CD14-positive monocyte (primary cell): ENCODE measurements at regions not wholly inside any gene's neighbourhood (a gene's known extent, or its start where the extent isn't known, plus 50 kb on each side); places are given as distances from the start of the nearest gene placed in this dataset.

ENCODE experiments used
- DNase-seq, 3 donors: peaks; one replicate each; pipeline ENCODE4 v3.0.0-alpha.2; 2011 to 2022
- H2AFZ ChIP-seq: 2 replicates; pipeline ENCODE4 v1.6.0; 2012; ENCODE audit warnings: mild to moderate bottlenecking, low read depth, low read length, inconsistent platforms; ENCODE audit not compliant: insufficient read depth, poor library complexity, severe bottlenecking
- H3K27ac ChIP-seq, 2 donors: 1 replicate in 1 of 2; 2 replicates in 1 of 2; pipeline ENCODE4 v1.5.1; 2012 to 2013; ENCODE audit warnings: low read length in 2 of 2, control low read depth in 1 of 2, inconsistent platforms in 1 of 2, low read depth in 1 of 2, mild to moderate bottlenecking in 1 of 2
- H3K27me3 ChIP-seq, 2 donors: one replicate each; pipeline versions ENCODE4 v1.6.0 to v1.6.1; 2011 to 2013; ENCODE audit warnings: low read length in 2 of 2; ENCODE audit not compliant: control insufficient read depth in 2 of 2, insufficient read depth in 2 of 2
- H3K36me3 ChIP-seq, 2 donors: replicated peaks in 1 of 2; 1 replicate in 1 of 2; 2 replicates in 1 of 2; pipeline versions ENCODE4 v1.5.1 to v1.6.1; 2012 to 2013; ENCODE audit warnings: low read length in 2 of 2, control low read depth in 1 of 2, inconsistent platforms in 1 of 2, mild to moderate bottlenecking in 1 of 2; ENCODE audit not compliant: insufficient read depth in 2 of 2, control insufficient read depth in 1 of 2
- H3K4me1 ChIP-seq, 2 donors: 1 replicate in 1 of 2; 2 replicates in 1 of 2; pipeline versions ENCODE4 v1.5.1 to v1.6.1; 2012 to 2013; ENCODE audit warnings: low read length in 2 of 2, control low read depth in 1 of 2, inconsistent platforms in 1 of 2, mild to moderate bottlenecking in 1 of 2, moderate library complexity in 1 of 2; ENCODE audit not compliant: insufficient read depth in 2 of 2, control insufficient read depth in 1 of 2
- H3K4me2 ChIP-seq: replicated peaks from 2 replicates; pipeline ENCODE3; 2012; ENCODE audit warnings: low read length, moderate library complexity, mild to moderate bottlenecking; ENCODE audit not compliant: poor library complexity, severe bottlenecking; ENCODE audit errors: extremely low read depth
- H3K4me3 ChIP-seq, 3 experiments: fragments of 200-600 bp in 1 of 3; sonication (generic) in 1 of 3; replicated peaks in 1 of 3; 1 replicate in 2 of 3; 2 replicates in 1 of 3; pipeline ENCODE4 v1.5.1; 2011 to 2013; ENCODE audit warnings: low read length in 3 of 3, mild to moderate bottlenecking in 3 of 3, control low read depth in 2 of 3, low read depth in 2 of 3, inconsistent platforms in 1 of 3, moderate library complexity in 1 of 3
- H3K79me2 ChIP-seq: 2 replicates; pipeline ENCODE4 v1.6.0; 2012; ENCODE audit warnings: mild to moderate bottlenecking, control low read depth, inconsistent platforms, low read length, moderate library complexity; ENCODE audit not compliant: insufficient read depth
- H3K9ac ChIP-seq: 2 replicates; pipeline ENCODE4 v1.6.0; 2017; ENCODE audit warnings: low read length, mild to moderate bottlenecking; ENCODE audit not compliant: insufficient read depth, poor library complexity, severe bottlenecking
- H3K9me3 ChIP-seq, 2 donors: replicated peaks in 1 of 2; 1 replicate in 1 of 2; 2 replicates in 1 of 2; pipeline versions ENCODE4 v1.5.1 to v1.6.1; 2012 to 2013; ENCODE audit warnings: low read length in 2 of 2, control low read depth in 1 of 2; ENCODE audit not compliant: control insufficient read depth in 1 of 2, insufficient read depth in 1 of 2
- H4K20me1 ChIP-seq: 2 replicates; pipeline ENCODE4 v1.6.0; 2012; ENCODE audit warnings: mild to moderate bottlenecking, low read length, control low read depth, moderate library complexity; ENCODE audit not compliant: insufficient read depth
- H3K27ac Mint-ChIP-seq, 7 donors: one replicate each; pipeline ENCODE4 v1.8.0; 2020; ENCODE audit warnings: mild to moderate bottlenecking in 7 of 7, mixed read lengths in 7 of 7, moderate library complexity in 6 of 7, inconsistent platforms in 2 of 7
- H3K27me3 Mint-ChIP-seq, 3 donors: one replicate each; pipeline ENCODE4 v1.8.0; 2021 to 2022; ENCODE audit warnings: low read depth in 3 of 3, mild to moderate bottlenecking in 3 of 3, mixed read lengths in 3 of 3, moderate library complexity in 3 of 3, inconsistent platforms in 1 of 3
- H3K36me3 Mint-ChIP-seq, 2 donors: one replicate each; pipeline ENCODE4 v1.8.0; 2020; ENCODE audit warnings: mixed read lengths in 2 of 2, inconsistent platforms in 1 of 2, mild to moderate bottlenecking in 1 of 2
- H3K4me1 Mint-ChIP-seq: one replicate; pipeline ENCODE4 v1.8.0; 2020; ENCODE audit warnings: mild to moderate bottlenecking, mixed read lengths
- H3K4me3 Mint-ChIP-seq, 2 donors: one replicate each; pipeline ENCODE4 v1.8.0; 2020; ENCODE audit warnings: mild to moderate bottlenecking in 2 of 2, mixed read lengths in 2 of 2, moderate library complexity in 1 of 2
- H3K9me3 Mint-ChIP-seq, 7 donors: one replicate each; pipeline ENCODE4 v1.8.0; 2020 to 2022; ENCODE audit warnings: mixed read lengths in 7 of 7, mild to moderate bottlenecking in 6 of 7, moderate library complexity in 6 of 7, inconsistent platforms in 2 of 7
- CTCF ChIP-seq: fragments of 200-600 bp; IDR thresholded peaks from one replicate; pipeline ENCODE4 v1.8.0; 2022; ENCODE audit warnings: antibody characterized with exemption, mild to moderate bottlenecking
- WGBS: methylation state at CpG from one replicate; pipeline ENCODE4 v1.1.5; 2013; ENCODE audit warnings: missing lambda C conversion rate; ENCODE audit not compliant: insufficient coverage; 5-methylcytosine and 5-hydroxymethylcytosine counted together
- intact Hi-C, 2 donors: fragments of 100-400 bp; cut with micrococcal nuclease; formaldehyde crosslinking; loops; one replicate each; pipeline versions ENCODE4 v1.15.0 to v1.15.1; 2023

DNA sequence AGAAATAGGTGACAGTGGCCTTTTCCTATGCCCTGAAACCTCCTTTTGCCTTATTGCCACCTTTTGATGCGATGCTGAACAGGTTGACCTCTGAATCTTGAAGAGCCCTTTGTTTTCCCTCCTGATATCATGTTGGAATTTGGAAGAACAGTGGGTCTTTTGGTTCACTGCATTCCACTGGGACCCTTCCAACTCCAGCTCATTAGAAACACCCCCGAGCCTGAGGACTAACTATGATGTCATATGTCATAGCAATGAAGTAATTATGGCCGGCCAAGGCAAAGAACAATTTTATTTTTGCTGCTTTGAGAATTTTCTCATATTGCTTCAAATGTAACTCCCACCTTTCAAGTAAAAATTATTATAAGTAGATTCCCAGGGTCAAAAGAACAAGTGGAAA is 353.4 kb upstream of the JAG1 start:
- Mint-ChIP-seq H3K4me1 (no peaks in the 10 kb centered on the region), H3K27ac (no peak overlapping the region), H3K27me3 (peaks cover 0 to 2% (median 2%) of the 10 kb centered on the region in 3 donors), H3K36me3 (no peaks in the 10 kb centered on the region), H3K4me3 (no peak overlapping the region), H3K9me3 (peaks cover 1 to 18% (median 4%) of the 10 kb centered on the region in 7 donors)
- Histone ChIP-seq H3K79me2 (no peaks in the 10 kb centered on the region), H3K9me3 (peaks cover 0 to 3% of the 10 kb centered on the region in 2 donors), H3K9ac (no peak overlapping the region), H3K4me2 (no peak overlapping the region), H4K20me1 (no peaks in the 10 kb centered on the region), H3K4me3 (no peak overlapping the region), H3K36me3 (no peaks in the 10 kb centered on the region), H3K4me1 (no peaks in the 10 kb centered on the region), H3K27me3 (no peaks in the 10 kb centered on the region), H3K27ac (no peak overlapping the region), H2AFZ (no peak overlapping the region)
- WGBS: no CpG with 5 or more reads among the region's 3 CpGs
- DNase-seq: no peak
- intact Hi-C loops: no loop called here
- no peak for TF ChIP-seq CTCF

- no peak overlapping the region for H2AFZ ChIP-seq
- no peak overlapping the region for H3K9ac ChIP-seq
- no peaks in the 10 kb centered on the region for H3K27me3 ChIP-seq
- no peak overlapping the region for H3K27ac Mint-ChIP-seq
- H3K4me2 ChIP-seq: no peak overlapping the region
- H3K9me3 Mint-ChIP-seq: peaks cover 1 to 25% (median 6%) of the 10 kb centered on the region in 7 donors
- H3K4me3 Mint-ChIP-seq: no peak overlapping the region
- H3K79me2 ChIP-seq: no peaks in the 10 kb centered on the region
- H3K27ac ChIP-seq: no peak overlapping the region
- no peaks in the 10 kb centered on the region for H3K9me3 ChIP-seq
- peaks cover 2 to 4% (median 3%) of the 10 kb centered on the region in 3 donors for H3K27me3 Mint-ChIP-seq
- H4K20me1 ChIP-seq: no peaks in the 10 kb centered on the region
- no peaks in the 10 kb centered on the region for H3K36me3 Mint-ChIP-seq
- TF ChIP-seq CTCF: no peak
- intact Hi-C loops: no loop called here
- DNase-seq: no peak
- no peaks in the 10 kb centered on the region for H3K36me3 ChIP-seq
- H3K4me3 ChIP-seq: no peak overlapping the region
- H3K4me1 ChIP-seq: no peaks in the 10 kb centered on the region
- H3K4me1 Mint-ChIP-seq: no peaks in the 10 kb centered on the region
- 100% methylated on average over 2 of the region's 2 CpGs for WGBS
Observed at GRCh38 chr20:11030351-11030750, 356.6 kb upstream of the JAG1 start.
